ENCODE measurements at regions not wholly inside any gene's neighbourhood (a gene's known extent, or its start where the extent isn't known, plus 50 kb on each side); places are given as distances from the start of the nearest gene placed in this dataset.

DNA sequence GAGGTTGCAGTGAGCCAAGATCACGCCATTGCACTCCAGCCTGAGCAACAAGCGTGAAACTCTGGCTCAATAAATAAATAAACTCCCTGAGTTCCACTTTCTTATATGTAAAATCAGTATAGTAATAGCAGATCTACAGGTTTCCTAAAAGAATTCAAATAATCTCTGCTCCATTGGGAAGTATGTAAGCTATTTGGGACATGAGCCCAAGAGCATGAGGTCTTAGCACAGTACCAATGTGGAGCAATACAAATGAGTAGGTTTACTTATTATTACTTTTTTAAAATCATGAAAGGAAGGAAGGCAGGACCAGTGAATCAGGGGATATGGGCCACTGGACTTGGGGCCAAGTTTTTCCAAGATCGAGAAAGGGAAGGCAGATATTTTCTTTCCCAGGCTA lies 216.9 kb upstream of the DIO2 start:
- H3K4me3 ChIP-seq = no peak overlapping the region
- H3K36me3 ChIP-seq = no peaks in the 10 kb centered on the region
- TF ChIP-seq, protein P1, sequence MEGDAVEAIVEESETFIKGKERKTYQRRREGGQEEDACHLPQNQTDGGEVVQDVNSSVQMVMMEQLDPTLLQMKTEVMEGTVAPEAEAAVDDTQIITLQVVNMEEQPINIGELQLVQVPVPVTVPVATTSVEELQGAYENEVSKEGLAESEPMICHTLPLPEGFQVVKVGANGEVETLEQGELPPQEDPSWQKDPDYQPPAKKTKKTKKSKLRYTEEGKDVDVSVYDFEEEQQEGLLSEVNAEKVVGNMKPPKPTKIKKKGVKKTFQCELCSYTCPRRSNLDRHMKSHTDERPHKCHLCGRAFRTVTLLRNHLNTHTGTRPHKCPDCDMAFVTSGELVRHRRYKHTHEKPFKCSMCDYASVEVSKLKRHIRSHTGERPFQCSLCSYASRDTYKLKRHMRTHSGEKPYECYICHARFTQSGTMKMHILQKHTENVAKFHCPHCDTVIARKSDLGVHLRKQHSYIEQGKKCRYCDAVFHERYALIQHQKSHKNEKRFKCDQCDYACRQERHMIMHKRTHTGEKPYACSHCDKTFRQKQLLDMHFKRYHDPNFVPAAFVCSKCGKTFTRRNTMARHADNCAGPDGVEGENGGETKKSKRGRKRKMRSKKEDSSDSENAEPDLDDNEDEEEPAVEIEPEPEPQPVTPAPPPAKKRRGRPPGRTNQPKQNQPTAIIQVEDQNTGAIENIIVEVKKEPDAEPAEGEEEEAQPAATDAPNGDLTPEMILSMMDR (IDR thresholded peaks at IDR 0.05) = no peak
- no peak overlapping the region for H3K27ac ChIP-seq
- ATAC-seq (no peak), DNase-seq (no peak)
- intact Hi-C loops (cut with DNase I) = no loop called here
- H3K4me1 ChIP-seq = no peaks in the 10 kb centered on the region
- H3K27me3 ChIP-seq = no peaks in the 10 kb centered on the region
- H3K9me3 ChIP-seq = no peaks in the 10 kb centered on the region

DNA sequence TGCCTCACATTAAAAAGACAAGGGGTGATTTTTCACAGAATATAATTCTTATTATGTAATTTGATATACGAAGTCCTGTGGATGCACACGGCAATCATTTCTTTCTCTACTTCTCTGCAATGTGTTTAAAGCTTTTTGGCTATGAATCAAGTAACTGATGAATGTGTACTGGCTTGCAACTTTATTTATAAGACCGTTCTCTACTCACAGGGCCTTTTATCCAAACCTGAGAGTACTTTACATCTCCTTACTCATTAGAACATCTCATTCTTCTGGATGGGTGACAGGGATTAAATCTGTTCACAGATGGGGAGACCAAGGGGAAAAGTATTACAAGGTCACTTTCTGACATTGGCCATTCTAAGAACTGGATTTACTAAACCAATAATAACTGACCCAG lies 215.8 kb upstream of the DIO2 start:
- no peak for ATAC-seq
- Histone ChIP-seq H3K27me3 (no peaks in the 10 kb centered on the region), H3K4me3 (no peak overlapping the region), H3K9me3 (no peaks in the 10 kb centered on the region), H3K27ac (no peak overlapping the region), H3K36me3 (no peaks in the 10 kb centered on the region), H3K4me1 (no peaks in the 10 kb centered on the region)
- intact Hi-C loops (cut with DNase I) = no loop called here
- TF ChIP-seq, protein P1 (IDR thresholded peaks at IDR 0.05) = no peak
- DNase-seq = no peak

DNA sequence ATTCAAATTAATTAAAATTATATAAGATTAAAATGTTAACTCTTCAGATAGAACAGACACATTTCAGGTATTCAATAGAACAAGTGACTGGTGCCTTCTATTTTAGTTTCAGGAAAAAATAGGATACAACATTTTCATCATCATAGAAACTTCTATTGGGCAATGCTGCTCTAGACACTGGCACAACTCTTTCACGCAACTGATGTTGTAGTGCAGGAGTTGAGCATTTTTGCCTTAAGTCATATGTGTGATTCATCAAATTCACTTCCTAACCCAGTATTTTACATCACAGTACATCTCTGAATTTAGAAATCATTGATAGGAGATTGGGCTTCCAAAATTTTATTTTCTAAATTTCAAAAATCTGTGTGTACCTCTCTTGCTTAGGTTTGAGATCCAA lies 215.4 kb upstream of the DIO2 start:
- Histone ChIP-seq H3K36me3 (no peaks in the 10 kb centered on the region), H3K9me3 (no peaks in the 10 kb centered on the region), H3K27ac (no peak overlapping the region), H3K4me3 (no peak overlapping the region), H3K4me1 (no peaks in the 10 kb centered on the region), H3K27me3 (no peaks in the 10 kb centered on the region)
- TF ChIP-seq, protein P1 (IDR thresholded peaks at IDR 0.05) = no peak
- intact Hi-C loops (cut with DNase I) = no loop called here
- DNase-seq = no peak
- no peak for ATAC-seq

DNA sequence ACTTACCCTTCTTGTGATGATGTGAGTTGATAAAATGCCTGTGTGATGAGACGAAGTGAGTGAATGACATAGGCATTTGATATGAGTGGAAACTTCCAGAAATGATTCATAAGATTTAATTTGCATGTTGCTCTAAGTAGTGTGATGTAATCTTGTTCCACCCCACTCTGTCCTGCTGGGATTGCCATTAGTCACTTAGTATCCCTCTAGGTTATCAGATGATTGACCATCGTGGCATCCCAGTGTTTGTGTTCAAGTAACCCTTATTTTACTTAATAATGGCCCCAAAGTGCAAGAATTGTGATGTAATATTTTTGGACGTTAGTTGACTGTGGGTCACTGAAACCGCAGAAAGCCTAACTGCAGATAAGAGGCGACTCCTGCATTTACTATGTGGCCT lies 214.4 kb upstream of the DIO2 start:
- H3K4me1 ChIP-seq = no peaks in the 10 kb centered on the region
- DNase-seq (no peak), ATAC-seq (peak; percentile 29)
- no peaks in the 10 kb centered on the region for H3K27me3 ChIP-seq
- no peak overlapping the region for H3K27ac ChIP-seq
- intact Hi-C loops (cut with DNase I) = no loop called here
- TF ChIP-seq, protein P1 (IDR thresholded peaks at IDR 0.05) = no peak
- no peak overlapping the region for H3K4me3 ChIP-seq
- no peaks in the 10 kb centered on the region for H3K36me3 ChIP-seq
- H3K9me3 ChIP-seq = no peaks in the 10 kb centered on the region

DNA sequence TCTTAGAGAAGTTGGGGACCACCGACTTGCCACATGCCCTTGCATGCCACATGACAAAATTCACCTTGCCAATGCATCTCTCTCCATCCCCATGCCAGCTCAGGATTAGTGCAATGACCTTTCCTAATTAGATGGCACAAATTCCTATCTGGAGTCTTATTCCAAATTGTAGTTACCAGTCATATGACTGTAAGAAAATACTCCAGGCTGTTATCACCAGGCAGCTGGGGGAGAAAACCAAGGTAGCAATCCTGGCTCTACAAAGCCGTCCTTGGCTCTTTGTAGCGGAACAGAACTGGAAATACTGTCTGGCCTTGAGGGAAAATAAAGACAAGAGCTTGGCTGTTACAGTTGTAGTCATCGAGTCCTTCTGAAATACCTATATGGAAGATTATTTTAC lies 208.5 kb upstream of the DIO2 start:
- Histone ChIP-seq H3K36me3 (no peaks in the 10 kb centered on the region), H3K9me3 (no peaks in the 10 kb centered on the region), H3K4me1 (no peaks in the 10 kb centered on the region), H3K27ac (no peak overlapping the region), H3K27me3 (no peaks in the 10 kb centered on the region), H3K4me3 (no peak overlapping the region)
- TF ChIP-seq, protein P1 (IDR thresholded peaks at IDR 0.05) = no peak
- DNase-seq (no peak), ATAC-seq (no peak)
- intact Hi-C loops (cut with DNase I) = no loop called here
